Endothelial cell of umbilical vein (primary cell): ENCODE measurements at regions not wholly inside any gene's neighbourhood (a gene's known extent, or its start where the extent isn't known, plus 50 kb on each side); places are given as distances from the start of the nearest gene placed in this dataset.

ENCODE experiments used
- CTCF ChIP-seq, 2 donors: IDR thresholded peaks; 1 replicate in 1 of 2; 2 replicates in 1 of 2; pipeline ENCODE4 v1.5.1; 2011; ENCODE audit warnings: low read length in 2 of 2, mild to moderate bottlenecking in 2 of 2, moderate library complexity in 2 of 2, control low read depth in 1 of 2, inconsistent platforms in 1 of 2, low read depth in 1 of 2; ENCODE audit not compliant: insufficient read depth in 1 of 2; ENCODE audit errors: extremely low read depth in 1 of 2
- JUN ChIP-seq: IDR thresholded peaks from 2 replicates; pipeline ENCODE4 v1.6.1; 2011; ENCODE audit warnings: borderline replicate concordance, low read depth; ENCODE audit not compliant: insufficient read length, insufficient read depth
- MAX ChIP-seq: IDR thresholded peaks from 2 replicates; pipeline ENCODE4 v1.6.1; 2011; ENCODE audit not compliant: insufficient read depth, insufficient read length

- no peak for TF ChIP-seq CTCF (IDR thresholded peaks at IDR 0.05; ENCODE audit: extremely low read depth in 1 of 2, insufficient read depth in 1 of 2, low read depth in 1 of 2, low read length in 2 of 2)
- TF ChIP-seq MAX = no peak
- no peak for TF ChIP-seq JUN
These were observed 93.7 kb upstream of the CLVS2 start for GRCh38 chr6:122902326-122902725.
